Caco-2 (cell line): ENCODE measurements at regions not wholly inside any gene's neighbourhood (a gene's known extent, or its start where the extent isn't known, plus 50 kb on each side); places are given as distances from the start of the nearest gene placed in this dataset.

Experiments
- BruUV-seq: library from RNA; stranded (reverse); fragments of 400-500 nt; replicated peaks from 2 replicates; lab custom pipeline; 2021; lab: Mats Ljungman, UMichigan
- CTCF ChIA-PET: fragments of 300-600 bp; sonication (Branson Sonifier 250); formaldehyde crosslinking; loops from one replicate; lab custom pipeline; 2022; ENCODE audit warnings: antibody characterized with exemption; lab: Charles Lee
- POLR2A ChIA-PET: fragments of 300-600 bp; sonication (Branson Sonifier 250); formaldehyde crosslinking; loops from one replicate; lab custom pipeline; 2022; ENCODE audit warnings: antibody characterized with exemption; lab: Charles Lee
- DNase-seq, 2 experiments: peaks; one replicate each; pipeline versions ENCODE4 v3.0.0 to v3.0.0-alpha.2; 2020 to 2022
- H3K27me3 ChIP-seq: replicated peaks from 2 replicates; pipeline ENCODE4 v1.6.0; 2011; ENCODE audit warnings: low read length; ENCODE audit not compliant: control insufficient read depth, insufficient read depth
- H3K36me3 ChIP-seq: 2 replicates; pipeline ENCODE4 v1.5.1; 2011; ENCODE audit warnings: low read length; ENCODE audit not compliant: control insufficient read depth, insufficient read depth
- H3K4me1 ChIP-seq: fragments of 250-450 bp; sonication (Bioruptor Pico); 2 replicates; pipeline ENCODE4 v1.5.1; 2020; ENCODE audit warnings: mild to moderate bottlenecking
- H3K4me3 ChIP-seq: 2 replicates; pipeline ENCODE4 v1.5.1; 2011; ENCODE audit warnings: low read depth, mild to moderate bottlenecking, control low read depth, low read length
- H3K9me3 ChIP-seq: fragments of 250-450 bp; sonication (Bioruptor Pico); 2 replicates; pipeline ENCODE4 v1.5.1; 2020; ENCODE audit warnings: mild to moderate bottlenecking, moderate library complexity
- H3K27ac Mint-ChIP-seq: one replicate; pipeline ENCODE4 v1.8.0; 2022; ENCODE audit warnings: mixed read lengths; ENCODE audit not compliant: unreplicated experiment
- H3K27me3 Mint-ChIP-seq: one replicate; pipeline ENCODE4 v1.8.0; 2022; ENCODE audit warnings: mixed read lengths; ENCODE audit not compliant: insufficient read depth, unreplicated experiment
- H3K36me3 Mint-ChIP-seq: one replicate; pipeline ENCODE4 v1.8.0; 2022; ENCODE audit warnings: mild to moderate bottlenecking, mixed read lengths; ENCODE audit not compliant: insufficient read depth, unreplicated experiment
- H3K4me1 Mint-ChIP-seq: one replicate; pipeline ENCODE4 v1.8.0; 2022; ENCODE audit warnings: low read depth, mixed read lengths; ENCODE audit not compliant: unreplicated experiment
- H3K4me3 Mint-ChIP-seq: one replicate; pipeline ENCODE4 v1.8.0; 2022; ENCODE audit warnings: mild to moderate bottlenecking, moderate library complexity, mixed read lengths; ENCODE audit not compliant: unreplicated experiment
- H3K9me3 Mint-ChIP-seq: one replicate; pipeline ENCODE4 v1.8.0; 2022; ENCODE audit warnings: mixed read lengths; ENCODE audit not compliant: unreplicated experiment
- CTCF ChIP-seq, 2 experiments: fragments of 200-600 bp in 1 of 2; IDR thresholded peaks; 1 replicate in 1 of 2; 2 replicates in 1 of 2; pipeline versions ENCODE4 v1.5.1 to v1.8.0; 2011 to 2022; ENCODE audit warnings: antibody characterized with exemption in 1 of 2, control low read depth in 1 of 2, inconsistent platforms in 1 of 2, low read depth in 1 of 2, low read length in 1 of 2, mild to moderate bottlenecking in 1 of 2, moderate library complexity in 1 of 2; ENCODE audit not compliant: insufficient read depth in 1 of 2, severe bottlenecking in 1 of 2, unreplicated experiment in 1 of 2
- intact Hi-C: fragments of 100-400 bp; cut with micrococcal nuclease; formaldehyde crosslinking; loops from one replicate; pipeline ENCODE4 v1.10.0; 2022; ENCODE audit not compliant: unreplicated experiment

- BruUV-seq, result no TSS peak
- CTCF ChIA-PET, result no interaction called here
Measured at GRCh38 chr7:32191305-32191704, 121.1 kb upstream of the PDE1C start.

GRCh38 chr7:32179567-32179966, 109.4 kb upstream of the PDE1C start:
- no peak for TF ChIP-seq CTCF (IDR thresholded peaks at IDR 0.05; ENCODE audit: insufficient read depth in 1 of 2, low read depth in 1 of 2, low read length in 1 of 2, severe bottlenecking in 1 of 2, unreplicated experiment in 1 of 2)
- no peaks in the 10 kb centered on the region for H3K36me3 ChIP-seq
- no TSS peak for BruUV-seq
- no peaks in the 10 kb centered on the region for H3K4me1 ChIP-seq
- H3K4me3 ChIP-seq, result no peak overlapping the region
- H3K9me3 Mint-ChIP-seq, result no peaks in the 10 kb centered on the region
- no peak overlapping the region for H3K4me3 Mint-ChIP-seq
- no peaks in the 10 kb centered on the region; the same call in 1 of the 2 replicates for H3K27me3 ChIP-seq
- H3K27ac Mint-ChIP-seq, result no peak overlapping the region
- H3K36me3 Mint-ChIP-seq, result no peaks in the 10 kb centered on the region
- ChIA-PET POLR2A (no interaction called here), CTCF (no interaction called here)
- no peaks in the 10 kb centered on the region for H3K9me3 ChIP-seq
- peaks cover 9% of the 10 kb centered on the region for H3K27me3 Mint-ChIP-seq
- intact Hi-C loops, result no loop called here
- H3K4me1 Mint-ChIP-seq, result no peaks in the 10 kb centered on the region
- no peak for DNase-seq

More at GRCh38 chr7:32191305-32191704, 121.1 kb upstream of the PDE1C start:
- Histone ChIP-seq H3K4me3 (no peak overlapping the region), H3K36me3 (no peaks in the 10 kb centered on the region), H3K9me3 (peaks cover 12% of the 10 kb centered on the region), H3K4me1 (no peaks in the 10 kb centered on the region), H3K27me3 (no peaks in the 10 kb centered on the region)
- H3K9me3 Mint-ChIP-seq, result peaks cover 14% of the 10 kb centered on the region
- H3K4me3 Mint-ChIP-seq, result no peak overlapping the region
- POLR2A ChIA-PET, result no interaction called here
- no peaks in the 10 kb centered on the region for H3K4me1 Mint-ChIP-seq
- intact Hi-C loops, result no loop called here
- no peaks in the 10 kb centered on the region for H3K36me3 Mint-ChIP-seq
- DNase-seq, result no peak
- no peak overlapping the region for H3K27ac Mint-ChIP-seq
- no peak for TF ChIP-seq CTCF (IDR thresholded peaks at IDR 0.05; ENCODE audit: insufficient read depth in 1 of 2, low read depth in 1 of 2, low read length in 1 of 2, severe bottlenecking in 1 of 2, unreplicated experiment in 1 of 2)
- no peaks in the 10 kb centered on the region for H3K27me3 Mint-ChIP-seq

GRCh38 chr7:32178677-32179366, 108.6 kb upstream of the PDE1C start:
- no peak overlapping the region for H3K27ac Mint-ChIP-seq
- no peaks in the 10 kb centered on the region; the same call in 1 of the 2 replicates for H3K27me3 ChIP-seq
- POLR2A ChIA-PET, result no interaction called here
- no peak overlapping the region for H3K4me3 Mint-ChIP-seq
- H3K36me3 ChIP-seq, result no peaks in the 10 kb centered on the region
- H3K9me3 ChIP-seq, result no peaks in the 10 kb centered on the region
- no peak overlapping the region for H3K4me3 ChIP-seq
- peaks cover 11% of the 10 kb centered on the region for H3K27me3 Mint-ChIP-seq
- no TSS peak for BruUV-seq
- no peaks in the 10 kb centered on the region for H3K9me3 Mint-ChIP-seq
- intact Hi-C loops, result no loop called here
- DNase-seq, result no peak
- no peak for TF ChIP-seq CTCF (IDR thresholded peaks at IDR 0.05; ENCODE audit: insufficient read depth in 1 of 2, low read depth in 1 of 2, low read length in 1 of 2, severe bottlenecking in 1 of 2, unreplicated experiment in 1 of 2)
- H3K4me1 ChIP-seq, result no peaks in the 10 kb centered on the region
- no peaks in the 10 kb centered on the region for H3K36me3 Mint-ChIP-seq
- H3K4me1 Mint-ChIP-seq, result no peaks in the 10 kb centered on the region
- CTCF ChIA-PET, result no interaction called here
